SK-N-DZ (cell line): ENCODE measurements at regions not wholly inside any gene's neighbourhood (a gene's known extent, or its start where the extent isn't known, plus 50 kb on each side); places are given as distances from the start of the nearest gene placed in this dataset.

Source experiments
- DNase-seq: peaks from one replicate; pipeline ENCODE4 v3.0.0-alpha.2; 2015; ENCODE audit warnings: low spot score

- DNase-seq: no peak
These were observed 150.5 kb upstream of the PPP2R2D start for GRCh38 chr10:131750171-131750895.

DNA sequence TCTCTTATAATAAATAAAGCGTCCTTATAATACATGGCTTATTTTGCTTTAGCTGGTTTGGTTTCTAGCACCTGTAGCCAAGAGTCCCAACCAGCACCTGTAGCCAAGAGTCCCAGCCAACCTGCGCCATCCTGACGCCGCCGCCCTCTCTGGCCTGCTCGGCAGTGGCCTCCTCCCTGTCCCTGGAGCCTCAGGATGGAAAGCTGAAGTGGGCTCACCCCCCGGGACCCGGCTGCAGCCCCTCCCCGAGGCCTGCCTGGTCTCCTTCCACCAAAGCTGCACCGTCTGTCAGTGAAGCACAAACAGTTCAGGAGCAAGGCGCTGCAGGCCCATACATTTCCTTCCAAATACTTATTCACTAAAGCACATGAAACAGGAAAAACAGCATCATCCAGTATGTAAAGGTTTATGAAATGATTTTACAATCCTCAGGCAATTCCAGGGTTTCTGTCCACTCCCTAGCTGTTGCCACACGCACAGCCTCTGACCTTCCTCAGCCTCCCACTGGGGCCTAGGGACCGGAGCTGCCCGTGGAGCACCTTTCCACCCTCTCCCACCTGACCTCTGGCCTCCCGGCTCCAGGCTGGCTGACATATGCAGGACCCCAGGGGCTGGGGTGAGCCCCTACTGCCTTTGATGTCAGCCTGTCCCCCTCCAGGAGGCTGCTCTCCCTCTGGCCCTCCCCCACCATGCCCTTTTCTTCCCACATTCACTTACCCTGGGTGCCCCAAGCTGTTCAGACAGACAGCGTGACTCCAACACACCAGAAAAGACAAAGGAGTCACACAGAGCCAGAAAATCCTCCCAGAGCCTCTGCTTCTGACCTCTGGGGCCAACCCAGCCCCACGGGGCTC lies 149.6 kb upstream of the PPP2R2D start:
- DNase-seq: no peak

DNA sequence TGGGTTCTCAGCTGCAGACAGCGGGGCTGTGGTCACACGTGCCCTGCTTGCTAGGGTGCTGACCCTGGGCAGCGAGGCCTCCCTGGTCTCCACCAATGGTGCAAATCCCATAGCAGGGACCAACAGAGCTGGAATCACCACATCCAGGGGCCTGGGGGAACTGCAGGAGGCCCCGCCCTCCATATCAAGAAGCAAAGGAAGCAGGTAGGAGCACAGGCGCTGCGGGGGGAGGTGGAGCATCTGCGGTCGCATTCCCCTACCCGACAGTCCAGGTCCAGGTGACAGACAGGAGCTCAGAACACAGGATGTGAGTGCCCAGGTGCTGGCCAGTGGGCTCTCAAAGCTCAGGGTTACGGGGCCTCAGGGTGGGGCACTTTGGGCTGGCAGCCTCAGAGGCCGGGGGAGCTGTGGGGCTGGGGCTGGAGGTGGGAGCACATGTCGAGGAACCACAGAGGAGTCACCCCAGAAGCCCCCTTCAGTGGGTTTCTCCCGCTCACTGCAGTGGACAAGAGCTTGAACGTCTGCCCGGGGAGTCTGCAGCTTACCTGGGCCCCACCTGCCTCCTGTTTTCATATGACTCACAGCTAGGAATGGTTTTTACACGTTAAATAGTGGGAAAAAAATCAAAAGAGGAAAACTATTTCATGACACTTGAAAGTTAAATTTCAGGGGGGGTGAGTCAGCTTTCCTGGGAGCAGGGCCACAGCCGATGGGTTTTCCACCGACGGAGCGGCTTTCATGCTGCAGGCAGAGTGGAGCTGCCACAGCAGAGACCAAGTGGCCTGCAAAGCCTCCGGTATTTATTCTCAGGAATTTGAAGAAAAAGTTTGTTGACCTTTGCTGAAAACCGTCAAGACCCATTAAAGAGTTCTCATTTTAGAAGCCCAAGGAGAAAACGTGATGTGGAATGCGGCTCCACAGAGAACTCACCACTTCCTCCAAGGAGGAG lies 148.7 kb upstream of the PPP2R2D start:
- no peak for DNase-seq

- DNase-seq: no peak
These were observed 147.5 kb upstream of the PPP2R2D start for GRCh38 chr10:131753336-131753735.

DNA sequence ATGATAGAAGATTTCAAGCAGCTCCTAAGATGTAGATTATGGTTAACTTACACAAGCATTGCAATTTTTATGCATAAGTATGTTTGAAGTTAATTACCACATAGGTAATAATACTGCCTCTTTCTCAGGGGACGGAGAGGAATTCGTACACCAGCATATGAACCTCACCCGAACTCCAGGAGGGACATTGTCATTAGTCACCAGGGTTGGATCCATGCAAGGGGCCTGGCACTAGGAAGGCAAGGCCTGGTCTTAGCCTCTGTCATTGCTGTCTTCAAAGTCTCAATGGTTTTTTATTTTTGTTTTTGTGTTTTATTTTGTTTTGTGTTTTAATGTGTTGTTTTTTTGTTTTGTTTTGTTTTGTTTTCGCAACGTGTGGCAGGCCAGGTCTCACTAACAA lies 145.6 kb upstream of the PPP2R2D start:
- DNase-seq: no peak

DNA sequence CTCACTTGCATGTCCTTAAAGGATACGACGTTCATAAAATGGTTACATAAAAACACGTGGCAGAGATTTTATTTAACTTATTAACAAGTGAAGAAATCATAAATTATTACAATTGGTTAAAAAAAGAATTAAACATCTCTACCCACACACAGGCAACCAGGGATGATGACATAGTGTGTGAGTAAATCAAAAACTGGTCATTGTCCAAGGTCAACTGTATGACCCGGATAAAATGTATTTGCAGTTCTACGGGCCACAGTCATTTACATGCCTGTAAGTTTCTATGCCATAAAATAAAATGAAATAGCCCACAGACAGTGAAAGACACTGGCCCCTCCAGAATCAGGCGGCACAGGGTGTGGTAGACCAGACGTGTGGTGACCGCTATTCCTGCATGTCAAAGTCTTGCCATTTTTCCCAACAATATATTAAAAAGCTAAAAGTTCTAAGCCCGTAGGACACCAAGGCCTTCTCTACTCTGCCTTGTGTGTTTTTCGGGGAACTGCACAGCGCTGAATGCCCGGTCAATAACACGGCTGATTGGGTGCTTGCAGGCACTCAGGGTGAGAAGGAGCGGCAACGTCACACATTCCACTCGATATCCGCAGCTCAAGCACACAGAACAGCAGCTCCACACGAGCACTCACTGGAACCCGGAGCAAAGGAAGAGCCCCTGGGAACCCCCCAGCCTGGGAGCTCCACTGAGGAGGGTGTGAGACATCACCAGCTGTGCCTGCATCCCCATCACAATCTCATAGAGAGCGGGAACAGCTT lies 143.3 kb upstream of the PPP2R2D start:
- no peak for DNase-seq

DNA sequence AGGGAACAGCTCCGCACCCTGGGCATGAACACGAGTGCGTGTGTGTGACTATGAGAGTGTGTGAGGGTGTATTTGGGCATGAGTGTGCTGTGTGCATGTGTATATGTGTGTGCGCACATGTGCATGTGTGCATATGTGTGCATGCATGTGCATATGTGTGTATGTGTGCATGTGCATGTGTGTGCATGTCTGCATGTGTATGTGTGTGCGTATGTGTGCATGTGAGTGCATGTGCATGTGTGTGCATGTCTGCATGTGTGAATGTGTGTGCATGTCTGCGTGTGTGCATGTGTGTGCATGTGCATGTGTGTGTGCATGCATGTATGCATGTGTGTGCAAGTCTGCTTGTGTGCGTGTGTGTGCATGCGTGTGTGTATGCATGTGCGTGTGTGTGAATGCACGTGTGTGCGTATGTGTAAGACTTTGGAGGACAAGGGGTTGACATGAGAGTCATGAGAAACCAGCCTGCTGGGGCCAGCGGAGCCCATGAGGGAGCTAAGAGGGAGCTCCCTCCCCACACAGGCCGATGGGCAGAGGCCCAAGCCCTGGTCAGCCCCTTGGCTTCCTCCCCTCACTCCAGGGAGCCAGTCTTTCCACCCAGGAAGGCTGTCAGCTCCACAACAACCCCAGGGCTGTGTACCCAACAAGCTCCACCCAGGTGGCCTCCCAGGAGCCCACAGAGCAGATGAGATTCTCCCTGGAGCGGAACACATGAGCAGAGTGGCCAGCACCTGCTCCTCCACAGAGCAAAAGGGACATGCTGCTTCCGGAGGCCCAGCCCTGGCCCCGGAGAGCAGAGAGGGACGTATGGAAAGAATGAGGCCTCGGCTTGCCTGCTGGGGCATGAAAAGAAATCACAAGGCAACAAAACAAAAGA lies 142.5 kb upstream of the PPP2R2D start:
- DNase-seq: no peak

DNA sequence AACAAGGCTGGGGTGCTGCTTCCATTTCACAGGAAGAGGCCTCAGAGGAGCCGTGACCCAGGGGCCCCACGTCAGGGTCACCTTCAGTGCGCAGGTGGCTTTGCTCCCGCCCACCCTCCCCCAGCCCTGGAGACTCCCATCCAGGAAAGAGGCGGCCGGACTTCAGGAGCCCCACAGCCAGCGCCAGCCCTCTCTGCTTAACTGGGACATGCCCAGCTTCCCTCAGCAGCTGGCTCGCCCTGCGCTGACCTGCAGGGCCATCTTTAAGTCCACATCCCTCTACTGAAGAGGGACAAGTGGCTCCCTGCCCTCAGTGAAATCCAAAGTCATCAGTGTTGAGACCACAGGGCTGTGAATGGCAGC lies 141.9 kb upstream of the PPP2R2D start:
- DNase-seq: no peak

DNA sequence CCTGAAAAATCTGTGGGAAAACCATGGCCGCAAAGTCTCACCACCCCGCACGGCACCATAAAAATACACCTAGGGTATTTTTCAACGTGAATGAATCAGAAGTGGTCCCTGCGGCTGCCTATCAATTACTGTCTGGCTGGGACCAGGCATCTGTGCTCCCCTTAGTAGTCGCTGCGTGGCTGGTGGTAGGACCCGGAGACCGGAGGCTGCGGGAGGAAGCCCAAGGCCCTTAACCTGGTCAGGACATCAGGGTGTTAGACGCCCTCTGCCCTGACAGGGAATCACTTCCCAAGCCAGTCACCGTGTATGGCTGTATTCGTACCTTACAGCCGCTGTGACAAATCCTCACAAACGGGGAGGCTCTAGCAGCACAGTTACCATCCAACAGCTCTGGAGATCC lies 141.5 kb upstream of the PPP2R2D start:
- DNase-seq: no peak

- no peak for DNase-seq
These were observed 140.2 kb upstream of the PPP2R2D start for GRCh38 chr10:131760416-131761166.

DNA sequence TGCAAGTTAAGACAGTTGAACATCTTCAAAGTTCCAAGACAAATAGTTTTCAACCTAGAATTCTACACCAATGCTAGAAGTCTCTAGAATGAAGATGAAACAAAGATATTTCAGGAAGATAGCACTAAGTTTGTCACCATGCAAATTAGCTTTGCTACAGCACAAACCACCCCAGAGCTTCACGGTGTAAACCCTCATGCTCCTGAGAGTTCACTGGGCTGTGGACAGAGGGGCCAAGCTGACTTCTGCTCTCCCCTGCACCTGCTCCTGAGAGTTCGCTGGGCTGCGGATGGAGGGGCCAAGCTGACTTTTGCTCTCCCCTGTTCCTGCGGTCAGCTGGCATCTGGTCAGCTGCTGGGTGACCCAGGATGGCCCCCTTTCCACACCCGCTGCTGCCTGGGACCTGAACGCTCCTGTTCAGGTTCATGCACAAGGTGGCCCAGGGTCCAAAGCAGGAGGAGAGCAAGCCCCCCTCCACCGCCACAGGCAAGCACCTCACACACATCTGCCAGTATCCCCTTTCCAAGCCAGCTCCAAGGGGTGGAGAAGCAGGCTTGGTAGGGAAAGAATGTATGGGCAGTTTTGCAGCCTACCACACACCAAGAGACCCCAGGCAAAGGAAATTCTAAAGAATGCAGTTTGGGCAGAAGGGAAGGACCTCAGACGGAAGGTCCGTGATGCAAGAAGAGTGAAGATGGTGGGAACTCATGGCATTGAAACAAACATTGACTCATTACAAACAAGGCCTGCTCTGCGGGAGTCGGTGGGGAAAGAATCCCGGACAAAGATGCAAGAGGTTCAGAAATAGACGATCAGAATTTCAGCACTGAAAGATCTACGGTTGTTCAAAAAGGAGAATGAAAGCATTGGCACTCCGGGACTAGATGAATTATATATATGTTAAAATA lies 137.8 kb upstream of the PPP2R2D start:
- no peak for DNase-seq

- no peak for DNase-seq
These were observed 135.9 kb upstream of the PPP2R2D start for GRCh38 chr10:131764929-131765328.

DNA sequence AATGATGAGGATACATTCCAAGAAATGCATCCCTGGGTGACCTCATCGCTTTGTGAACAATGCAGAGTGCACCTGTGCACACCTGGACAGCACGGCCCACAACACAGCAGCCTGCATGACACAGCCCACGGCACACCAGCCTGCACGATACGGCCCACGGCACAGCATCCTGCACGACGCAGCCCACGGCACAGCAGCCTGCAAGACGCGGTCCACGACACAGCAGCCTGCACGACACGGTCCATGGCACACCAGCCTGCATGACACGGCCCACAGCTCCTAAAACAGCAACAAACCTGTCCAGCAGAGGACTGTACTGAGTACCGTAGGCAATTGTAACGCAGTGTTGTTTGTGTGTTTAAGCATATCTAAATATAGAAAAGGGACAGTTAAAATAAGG lies 134.7 kb upstream of the PPP2R2D start:
- no peak for DNase-seq

DNA sequence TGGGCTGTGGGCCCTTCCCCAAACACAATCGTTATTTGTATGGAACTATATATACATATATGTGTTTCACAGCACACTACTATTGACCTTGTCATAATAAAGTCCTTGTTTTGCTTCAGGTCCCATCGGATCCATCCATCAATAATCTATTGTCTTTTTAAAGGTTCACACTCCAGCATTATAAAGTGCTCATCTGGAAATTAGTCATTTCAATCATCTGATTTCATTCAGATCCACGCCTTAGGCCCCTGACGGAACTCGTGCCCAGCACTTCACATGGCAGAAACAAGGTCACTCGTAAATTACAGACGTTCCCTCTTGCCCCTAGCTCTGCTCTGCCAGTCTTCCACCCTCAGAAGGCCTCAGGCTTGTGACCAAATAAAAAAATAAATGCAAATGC lies 133.1 kb upstream of the PPP2R2D start:
- DNase-seq: no peak

DNA sequence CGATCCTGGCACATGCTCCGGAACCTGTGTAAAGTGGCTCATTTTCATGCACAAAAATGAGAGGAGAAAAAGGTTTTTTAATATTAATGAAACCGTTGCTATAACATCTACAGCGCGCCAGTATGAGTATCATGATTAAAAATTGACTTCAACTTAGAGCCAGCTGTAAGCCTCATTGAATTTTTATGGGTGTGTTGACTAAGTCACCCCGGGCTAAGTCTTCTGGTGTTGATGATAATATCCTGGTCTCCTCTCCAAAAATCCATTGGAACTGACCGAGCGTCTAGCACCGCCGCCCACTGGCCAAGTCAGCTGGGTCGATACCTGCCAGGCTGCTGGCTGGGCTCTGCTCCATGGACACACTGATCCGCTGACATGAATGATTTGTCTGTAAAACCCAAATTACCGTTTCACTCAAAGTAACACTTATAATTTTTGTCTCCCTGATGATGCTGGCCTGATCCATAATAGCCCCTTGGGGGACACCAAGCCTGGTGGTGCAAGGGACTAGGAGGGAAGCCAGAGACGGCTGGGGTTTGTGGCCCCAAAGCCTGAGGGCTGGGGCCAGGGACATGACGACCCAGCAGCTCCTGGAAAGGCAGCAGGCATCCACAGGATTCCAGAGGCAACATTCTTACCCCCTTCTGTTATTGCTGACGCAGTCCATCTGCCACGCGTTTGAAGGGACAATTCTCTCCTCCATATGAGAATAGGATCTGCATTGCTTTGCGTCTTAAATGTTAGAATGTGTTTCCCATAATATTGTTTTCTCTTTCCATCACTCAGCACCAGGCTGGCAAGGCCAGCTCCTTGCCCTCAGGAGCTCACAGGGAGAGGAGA lies 131.0 kb upstream of the PPP2R2D start:
- no peak for DNase-seq

- DNase-seq: no peak
These were observed 129.7 kb upstream of the PPP2R2D start for GRCh38 chr10:131770946-131771633.
